Colonic mucosa (tissue), 4 donors: ENCODE measurements at regions not wholly inside any gene's neighbourhood (a gene's known extent, or its start where the extent isn't known, plus 50 kb on each side); places are given as distances from the start of the nearest gene placed in this dataset.

Experiments used
- DNase-seq: peaks from one replicate; pipeline ENCODE4 v3.0.0-alpha.2; 2020
- H3K27ac ChIP-seq: fragments of 200-600 bp; one replicate; pipeline ENCODE4 v1.8.0; 2021
- H3K27me3 ChIP-seq: fragments of 200-600 bp; one replicate; pipeline ENCODE4 v1.8.0; 2021
- H3K36me3 ChIP-seq: fragments of 200-600 bp; one replicate; pipeline ENCODE4 v1.8.0; 2021
- H3K4me1 ChIP-seq: fragments of 200-600 bp; one replicate; pipeline ENCODE4 v1.8.0; 2021; ENCODE audit warnings: mild to moderate bottlenecking
- H3K4me3 ChIP-seq: fragments of 200-600 bp; one replicate; pipeline ENCODE4 v1.8.0; 2021
- H3K9ac ChIP-seq, 2 donors: one replicate each; pipeline ENCODE4 v1.7.0; 2013; ENCODE audit warnings: control low read depth in 2 of 2, low read depth in 2 of 2, low read length in 2 of 2
- H3K9me3 ChIP-seq: fragments of 200-600 bp; one replicate; pipeline ENCODE4 v1.8.0; 2021
- CTCF ChIP-seq: fragments of 200-600 bp; IDR thresholded peaks from one replicate; pipeline ENCODE4 v1.8.0; 2022; ENCODE audit warnings: antibody characterized with exemption, mild to moderate bottlenecking
- intact Hi-C: fragments of 100-400 bp; cut with DNase I; formaldehyde crosslinking; loops from one replicate; pipeline ENCODE4 v1.14.1; 2022
- donor health status: healthy.
- donor health status: DM: no; HTN: no; CAD: no.
- donor health status: DM: no; HTN: no; CAD: no.

GRCh38 chr13:33958964-33959363 lies 141.0 kb downstream of the RFC3 start:
- Histone ChIP-seq H3K4me3 (no peak overlapping the region), H3K27ac (no peak overlapping the region), H3K9me3 (no peaks in the 10 kb centered on the region), H3K36me3 (no peaks in the 10 kb centered on the region), H3K4me1 (no peaks in the 10 kb centered on the region), H3K9ac (no peak overlapping the region), H3K27me3 (no peaks in the 10 kb centered on the region)
- no peak for TF ChIP-seq CTCF
- DNase-seq: no peak
- intact Hi-C loops: no loop called here

GRCh38 chr13:33963134-33963533 lies 145.2 kb downstream of the RFC3 start:
- no peak for DNase-seq
- H3K9me3 ChIP-seq: no peaks in the 10 kb centered on the region
- intact Hi-C loops: no loop called here
- no peaks in the 10 kb centered on the region for H3K36me3 ChIP-seq
- no peaks in the 10 kb centered on the region for H3K27me3 ChIP-seq
- H3K9ac ChIP-seq: no peak overlapping the region
- no peak overlapping the region for H3K4me3 ChIP-seq
- no peak for TF ChIP-seq CTCF
- no peaks in the 10 kb centered on the region for H3K4me1 ChIP-seq
- H3K27ac ChIP-seq: no peak overlapping the region

GRCh38 chr13:33963895-33964294 lies 145.9 kb downstream of the RFC3 start:
- no peaks in the 10 kb centered on the region for H3K4me1 ChIP-seq
- intact Hi-C loops: no loop called here
- no peak for DNase-seq

GRCh38 chr13:33968520-33969507 lies 150.9 kb downstream of the RFC3 start:
- no peaks in the 10 kb centered on the region for H3K36me3 ChIP-seq
- H3K4me1 ChIP-seq: no peaks in the 10 kb centered on the region
- H3K27ac ChIP-seq: no peak overlapping the region
- DNase-seq: no peak
- intact Hi-C loops: no loop called here
- H3K4me3 ChIP-seq: no peak overlapping the region
- H3K9ac ChIP-seq: no peak overlapping the region
- TF ChIP-seq CTCF: no peak
- no peaks in the 10 kb centered on the region for H3K9me3 ChIP-seq
- no peaks in the 10 kb centered on the region for H3K27me3 ChIP-seq

More at GRCh38 chr13:33963895-33964294, 145.9 kb downstream of the RFC3 start:
- Histone ChIP-seq H3K36me3 (no peaks in the 10 kb centered on the region), H3K9me3 (no peaks in the 10 kb centered on the region), H3K27me3 (no peaks in the 10 kb centered on the region), H3K27ac (no peak overlapping the region), H3K4me3 (no peak overlapping the region), H3K9ac (no peak overlapping the region)
- TF ChIP-seq CTCF: no peak

GRCh38 chr13:33970746-33971561 lies 153.0 kb downstream of the RFC3 start:
- no peak for TF ChIP-seq CTCF

More at GRCh38 chr13:33970746-33971561, 153.0 kb downstream of the RFC3 start:
- no peaks in the 10 kb centered on the region for H3K36me3 ChIP-seq
- DNase-seq: no peak
- no peaks in the 10 kb centered on the region for H3K27me3 ChIP-seq
- intact Hi-C loops: no loop called here
- no peaks in the 10 kb centered on the region for H3K4me1 ChIP-seq
- H3K4me3 ChIP-seq: no peak overlapping the region
- no peak overlapping the region for H3K9ac ChIP-seq
- H3K9me3 ChIP-seq: no peaks in the 10 kb centered on the region
- no peak overlapping the region for H3K27ac ChIP-seq
